HL-60 (cell line): ENCODE measurements at regions not wholly inside any gene's neighbourhood (a gene's known extent, or its start where the extent isn't known, plus 50 kb on each side); places are given as distances from the start of the nearest gene placed in this dataset.

ENCODE experiments used
- CTCF ChIP-seq: IDR thresholded peaks from one replicate; pipeline ENCODE4 v1.5.1; 2011; ENCODE audit warnings: low read length, control low read depth, inconsistent platforms; ENCODE audit not compliant: insufficient read depth
- GABPA ChIP-seq: IDR thresholded peaks from 2 replicates; pipeline ENCODE4 v1.6.1; 2012; ENCODE audit warnings: low read depth
- POLR2AphosphoS5 ChIP-seq: IDR thresholded peaks from 2 replicates; pipeline ENCODE4 v1.6.1; 2012; ENCODE audit warnings: low read depth

- TF ChIP-seq CTCF (no peak), GABPA (no peak), POLR2AphosphoS5 (no peak)
Observed at GRCh38 chr3:66642019-66642418, 141.2 kb upstream of the LRIG1 start.
